ENCODE measurements at regions not wholly inside any gene's neighbourhood (a gene's known extent, or its start where the extent isn't known, plus 50 kb on each side); places are given as distances from the start of the nearest gene placed in this dataset.
A peak's percentile ranks its signal among the peaks of the same experiment; 100 is the strongest.
"Not testable (repeated sequence)": the region's sequence is repeated elsewhere in the genome, so short reads cannot be mapped to it uniquely, and the experiment has no call there.

GRCh38 chr6:90463359-90463758, 123.5 kb downstream of the MAP3K7 start:
- Histone ChIP-seq H3K4me3 (no peak overlapping the region), H3K27ac (no peak overlapping the region), H3K9me3 (replicated peaks) (no peaks in the 10 kb centered on the region), H3K27me3 (replicated peaks) (no peaks in the 10 kb centered on the region), H3K36me3 (no peaks in the 10 kb centered on the region), H3K4me1 (replicated peaks) (peaks cover 7% of the 10 kb centered on the region)
- no peak for DNase-seq (ENCODE audit: low read depth in 1 of 2, low spot score in 2 of 2)

- Histone ChIP-seq H3K36me3 (no peaks in the 10 kb centered on the region), H3K27me3 (replicated peaks) (no peaks in the 10 kb centered on the region), H3K4me3 (no peak overlapping the region), H3K27ac (no peak overlapping the region), H3K4me1 (replicated peaks) (peaks cover 7% of the 10 kb centered on the region), H3K9me3 (replicated peaks) (no peaks in the 10 kb centered on the region)
- no peak for DNase-seq (ENCODE audit: low read depth in 1 of 2, low spot score in 2 of 2)
Observed at GRCh38 chr6:90462102-90462501, 124.8 kb downstream of the MAP3K7 start.

- DNase-seq (ENCODE audit: low read depth in 1 of 2, low spot score in 2 of 2): no peak
Observed at GRCh38 chr6:90461383-90461782, 125.5 kb downstream of the MAP3K7 start.

GRCh38 chr6:90460051-90460450, 126.8 kb downstream of the MAP3K7 start:
- H3K4me3 ChIP-seq: no peak overlapping the region
- no peak for DNase-seq (ENCODE audit: low read depth in 1 of 2, low spot score in 2 of 2)
- H3K9me3 ChIP-seq (replicated peaks): no peaks in the 10 kb centered on the region
- no peaks in the 10 kb centered on the region for H3K27me3 ChIP-seq (replicated peaks)
- H3K36me3 ChIP-seq: no peaks in the 10 kb centered on the region
- no peaks in the 10 kb centered on the region for H3K4me1 ChIP-seq (replicated peaks)
- no peak overlapping the region for H3K27ac ChIP-seq

More at GRCh38 chr6:90461383-90461782, 125.5 kb downstream of the MAP3K7 start:
- H3K9me3 ChIP-seq (replicated peaks): no peaks in the 10 kb centered on the region
- no peak overlapping the region for H3K27ac ChIP-seq
- H3K4me1 ChIP-seq (replicated peaks): peaks cover 4% of the 10 kb centered on the region
- no peak overlapping the region for H3K4me3 ChIP-seq
- H3K27me3 ChIP-seq (replicated peaks): no peaks in the 10 kb centered on the region
- no peaks in the 10 kb centered on the region for H3K36me3 ChIP-seq

- Histone ChIP-seq H3K9me3 (replicated peaks) (no peaks in the 10 kb centered on the region), H3K4me1 (replicated peaks) (no peaks in the 10 kb centered on the region), H3K27me3 (replicated peaks) (no peaks in the 10 kb centered on the region), H3K36me3 (no peaks in the 10 kb centered on the region), H3K4me3 (no peak overlapping the region), H3K27ac (no peak overlapping the region)
- DNase-seq (ENCODE audit: low read depth in 1 of 2, low spot score in 2 of 2): no peak
Observed at GRCh38 chr6:90459225-90459758, 127.6 kb downstream of the MAP3K7 start.

GRCh38 chr6:90458353-90459224, 128.3 kb downstream of the MAP3K7 start:
- H3K9me3 ChIP-seq (replicated peaks): no peaks in the 10 kb centered on the region
- no peak overlapping the region for H3K4me3 ChIP-seq
- DNase-seq (ENCODE audit: low read depth in 1 of 2, low spot score in 2 of 2): no peak

GRCh38 chr6:90457867-90458259, 129.0 kb downstream of the MAP3K7 start:
- no peak for DNase-seq (ENCODE audit: low read depth in 1 of 2, low spot score in 2 of 2)
- Histone ChIP-seq H3K27ac (no peak overlapping the region), H3K9me3 (replicated peaks) (no peaks in the 10 kb centered on the region), H3K4me1 (replicated peaks) (no peaks in the 10 kb centered on the region), H3K36me3 (no peaks in the 10 kb centered on the region), H3K4me3 (no peak overlapping the region), H3K27me3 (replicated peaks) (no peaks in the 10 kb centered on the region)

More at GRCh38 chr6:90458353-90459224, 128.3 kb downstream of the MAP3K7 start:
- H3K27me3 ChIP-seq (replicated peaks): no peaks in the 10 kb centered on the region
- H3K36me3 ChIP-seq: no peaks in the 10 kb centered on the region
- no peaks in the 10 kb centered on the region for H3K4me1 ChIP-seq (replicated peaks)
- no peak overlapping the region for H3K27ac ChIP-seq

GRCh38 chr6:90456997-90457866, 129.6 kb downstream of the MAP3K7 start:
- not testable (repeated sequence) for H3K4me1 ChIP-seq (replicated peaks); H3K9me3 ChIP-seq (replicated peaks); H3K27me3 ChIP-seq (replicated peaks); H3K36me3 ChIP-seq; H3K4me3 ChIP-seq; H3K27ac ChIP-seq; DNase-seq (ENCODE audit: low read depth in 1 of 2, low spot score in 2 of 2)

- Histone ChIP-seq H3K36me3 (no peaks in the 10 kb centered on the region), H3K27me3 (replicated peaks) (no peaks in the 10 kb centered on the region), H3K27ac (no peak overlapping the region), H3K4me1 (replicated peaks) (no peaks in the 10 kb centered on the region), H3K9me3 (replicated peaks) (no peaks in the 10 kb centered on the region), H3K4me3 (no peak overlapping the region)
- no peak for DNase-seq (ENCODE audit: low read depth in 1 of 2, low spot score in 2 of 2)
Observed at GRCh38 chr6:90456001-90456400, 130.9 kb downstream of the MAP3K7 start.

GRCh38 chr6:90454836-90455427, 131.9 kb downstream of the MAP3K7 start:
- DNase-seq (ENCODE audit: low read depth in 1 of 2, low spot score in 2 of 2): no peak
- Histone ChIP-seq H3K4me1 (replicated peaks) (no peaks in the 10 kb centered on the region), H3K27ac (no peak overlapping the region), H3K9me3 (replicated peaks) (no peaks in the 10 kb centered on the region), H3K4me3 (no peak overlapping the region), H3K36me3 (no peaks in the 10 kb centered on the region), H3K27me3 (replicated peaks) (no peaks in the 10 kb centered on the region)

GRCh38 chr6:90450268-90450953, 136.5 kb downstream of the MAP3K7 start:
- Histone ChIP-seq H3K9me3 (replicated peaks) (no peaks in the 10 kb centered on the region), H3K27me3 (replicated peaks) (0 out of 2 replicates have a peak, but pooled peaks cover 4% of the 10 kb centered on the region), H3K27ac (no peak overlapping the region), H3K36me3 (no peaks in the 10 kb centered on the region), H3K4me1 (replicated peaks) (no peaks in the 10 kb centered on the region), H3K4me3 (no peak overlapping the region)
- DNase-seq (ENCODE audit: low read depth in 1 of 2, low spot score in 2 of 2): no peak

- no peaks in the 10 kb centered on the region for H3K4me1 ChIP-seq (replicated peaks)
- no peak overlapping the region for H3K27ac ChIP-seq
- H3K9me3 ChIP-seq (replicated peaks): no peaks in the 10 kb centered on the region
- no peak for DNase-seq (ENCODE audit: low read depth in 1 of 2, low spot score in 2 of 2)
- no peak overlapping the region for H3K4me3 ChIP-seq
- no peaks in the 10 kb centered on the region for H3K36me3 ChIP-seq
- H3K27me3 ChIP-seq (replicated peaks): 0 out of 2 replicates have a peak, but pooled peaks cover 4% of the 10 kb centered on the region
Observed at GRCh38 chr6:90449311-90449710, 137.6 kb downstream of the MAP3K7 start.

GRCh38 chr6:90448836-90449235, 138.0 kb downstream of the MAP3K7 start:
- no peaks in the 10 kb centered on the region for H3K4me1 ChIP-seq (replicated peaks)
- DNase-seq (ENCODE audit: low read depth in 1 of 2, low spot score in 2 of 2): peak in 1 of 2 experiments; percentile 7

More at GRCh38 chr6:90448836-90449235, 138.0 kb downstream of the MAP3K7 start:
- Histone ChIP-seq H3K36me3 (no peaks in the 10 kb centered on the region), H3K4me3 (no peak overlapping the region), H3K9me3 (replicated peaks) (no peaks in the 10 kb centered on the region), H3K27ac (no peak overlapping the region), H3K27me3 (replicated peaks) (0 out of 2 replicates have a peak, but pooled peaks cover 4% of the 10 kb centered on the region)
